ENCODE measurements at regions not wholly inside any gene's neighbourhood (a gene's known extent, or its start where the extent isn't known, plus 50 kb on each side); places are given as distances from the start of the nearest gene placed in this dataset.

DNA sequence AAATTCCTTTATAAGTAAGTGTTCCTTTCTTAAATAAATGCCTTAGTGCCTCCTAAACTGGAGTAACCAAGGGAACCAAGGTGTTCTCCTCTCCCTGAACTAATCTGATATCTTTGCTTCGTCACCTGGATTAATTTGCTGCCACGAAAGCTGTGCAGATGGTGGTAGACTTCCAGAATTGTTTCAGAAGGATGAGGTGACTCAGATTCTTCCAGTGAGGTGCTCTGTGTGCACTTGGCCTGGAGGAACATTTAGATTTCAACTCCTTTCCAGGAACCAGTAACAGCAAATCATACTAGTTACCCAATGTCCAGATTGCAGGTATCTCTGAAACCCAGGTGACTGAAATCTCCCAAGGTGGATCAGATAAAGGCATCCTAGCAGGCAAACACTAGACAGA lies 181.9 kb downstream of the FAT3 start:
- TF ChIP-seq, protein P1, sequence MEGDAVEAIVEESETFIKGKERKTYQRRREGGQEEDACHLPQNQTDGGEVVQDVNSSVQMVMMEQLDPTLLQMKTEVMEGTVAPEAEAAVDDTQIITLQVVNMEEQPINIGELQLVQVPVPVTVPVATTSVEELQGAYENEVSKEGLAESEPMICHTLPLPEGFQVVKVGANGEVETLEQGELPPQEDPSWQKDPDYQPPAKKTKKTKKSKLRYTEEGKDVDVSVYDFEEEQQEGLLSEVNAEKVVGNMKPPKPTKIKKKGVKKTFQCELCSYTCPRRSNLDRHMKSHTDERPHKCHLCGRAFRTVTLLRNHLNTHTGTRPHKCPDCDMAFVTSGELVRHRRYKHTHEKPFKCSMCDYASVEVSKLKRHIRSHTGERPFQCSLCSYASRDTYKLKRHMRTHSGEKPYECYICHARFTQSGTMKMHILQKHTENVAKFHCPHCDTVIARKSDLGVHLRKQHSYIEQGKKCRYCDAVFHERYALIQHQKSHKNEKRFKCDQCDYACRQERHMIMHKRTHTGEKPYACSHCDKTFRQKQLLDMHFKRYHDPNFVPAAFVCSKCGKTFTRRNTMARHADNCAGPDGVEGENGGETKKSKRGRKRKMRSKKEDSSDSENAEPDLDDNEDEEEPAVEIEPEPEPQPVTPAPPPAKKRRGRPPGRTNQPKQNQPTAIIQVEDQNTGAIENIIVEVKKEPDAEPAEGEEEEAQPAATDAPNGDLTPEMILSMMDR (IDR thresholded peaks at IDR 0.05; ENCODE audit: poor library complexity, severe bottlenecking), result no peak
- TF ChIP-seq EP300 (conservative IDR thresholded peaks at IDR 0.05; ENCODE audit: poor library complexity, severe bottlenecking), result no peak
- TF ChIP-seq EZH2 (IDR thresholded peaks at IDR 0.05; ENCODE audit: borderline replicate concordance, insufficient read depth, low read length, poor library complexity, severe bottlenecking), result no peak
- no peak for TF ChIP-seq POLR2AphosphoS5 (IDR thresholded peaks at IDR 0.05)
- TF ChIP-seq MXI1 (conservative IDR thresholded peaks at IDR 0.05; ENCODE audit: poor library complexity, severe bottlenecking), result no peak

All from neural cell (in vitro differentiated cells).